HG02885 (cell line): ENCODE measurements at regions not wholly inside any gene's neighbourhood (a gene's known extent, or its start where the extent isn't known, plus 50 kb on each side); places are given as distances from the start of the nearest gene placed in this dataset.
A peak's percentile ranks its signal among the peaks of the same experiment; 100 is the strongest.
"Not testable (repeated sequence)": the region's sequence is repeated elsewhere in the genome, so short reads cannot be mapped to it uniquely, and the experiment has no call there.

Experiments used
- ATAC-seq: cut with Tn5 transposase; IDR thresholded peaks from one replicate; pipeline ENCODE4 v1.9.1; 2021; ENCODE audit warnings: mild to moderate bottlenecking; ENCODE audit not compliant: unreplicated experiment, poor library complexity

DNA sequence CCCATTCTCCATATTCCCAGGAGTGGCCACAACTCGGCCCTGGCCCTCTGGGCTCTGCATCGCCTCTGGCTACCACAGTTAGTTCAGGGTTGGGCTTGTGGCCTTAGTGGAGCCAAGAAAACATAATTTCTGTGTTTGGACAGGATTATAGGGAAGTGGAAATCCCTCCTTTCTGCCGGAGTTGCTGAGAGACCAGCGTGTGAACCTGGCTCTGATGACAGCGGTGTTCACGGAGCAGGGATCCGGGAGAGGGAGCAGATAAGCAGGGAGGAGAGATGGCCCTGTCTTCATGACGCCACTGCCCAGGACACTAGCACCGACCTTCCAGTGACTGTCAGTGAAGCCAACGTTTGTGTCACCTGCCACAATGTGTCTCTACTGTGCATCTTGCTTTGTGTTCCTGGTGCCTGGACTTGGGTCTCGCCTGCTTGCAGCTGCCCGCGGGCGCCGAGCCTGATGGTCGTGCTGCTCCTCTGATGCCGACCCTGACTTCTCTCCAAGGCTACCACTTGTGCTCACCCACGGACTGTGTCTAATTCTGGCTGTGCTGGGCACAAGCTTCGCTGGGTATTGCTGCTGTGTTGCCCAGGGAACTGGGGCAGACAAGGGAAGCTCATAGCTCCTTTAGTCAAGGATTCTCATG is 67.0 kb upstream of the VIPR2 start:
- ATAC-seq: no peak

DNA sequence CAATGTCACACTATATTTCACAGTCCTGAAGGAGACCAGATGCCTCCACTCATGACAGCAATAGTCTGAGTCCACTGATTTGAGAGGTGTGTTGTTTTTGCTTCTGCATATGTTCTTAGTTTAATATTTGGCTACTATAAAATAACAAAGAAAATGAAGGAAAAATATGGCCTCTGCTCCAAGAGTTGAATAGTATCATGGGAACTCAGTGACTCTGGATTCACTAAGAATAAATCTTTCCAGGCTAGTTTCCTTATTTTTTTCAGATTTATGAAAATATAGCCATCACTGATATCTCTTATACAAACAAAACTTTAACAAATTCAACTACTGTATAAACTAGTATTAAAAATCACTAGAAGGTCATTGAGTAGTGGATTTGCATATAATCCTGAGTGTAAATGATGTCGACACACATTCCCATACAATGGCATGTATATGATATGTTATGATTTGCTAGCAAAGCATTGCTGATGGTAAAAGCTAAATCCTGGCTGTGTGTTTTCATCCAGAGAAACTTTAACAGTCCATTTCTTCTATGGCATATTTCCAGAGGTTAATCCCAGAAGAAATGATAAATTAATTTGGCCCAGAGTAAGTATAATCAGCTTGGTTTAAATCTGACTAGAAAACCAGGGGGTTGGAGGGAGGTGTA is 66.0 kb upstream of the VIPR2 start:
- no peak for ATAC-seq

DNA sequence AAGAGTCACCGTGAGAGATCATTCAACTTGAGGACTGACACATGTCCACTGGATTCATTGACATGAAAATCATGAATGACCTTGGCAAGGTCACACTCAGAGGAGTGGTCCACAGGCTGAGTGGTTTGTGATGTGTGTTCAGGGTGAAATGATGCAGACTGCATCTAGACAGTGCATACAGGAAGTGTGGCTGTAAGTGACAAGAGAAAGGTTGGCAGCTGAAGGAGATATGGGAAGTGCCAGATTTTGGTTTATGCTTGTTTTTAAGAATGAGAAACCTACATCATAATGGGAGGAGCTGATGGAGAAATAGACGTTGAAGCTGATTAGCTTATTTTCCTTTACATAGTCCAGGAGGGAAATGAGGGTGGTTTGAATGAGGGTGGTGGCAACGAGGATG is 64.8 kb upstream of the VIPR2 start:
- no peak for ATAC-seq

DNA sequence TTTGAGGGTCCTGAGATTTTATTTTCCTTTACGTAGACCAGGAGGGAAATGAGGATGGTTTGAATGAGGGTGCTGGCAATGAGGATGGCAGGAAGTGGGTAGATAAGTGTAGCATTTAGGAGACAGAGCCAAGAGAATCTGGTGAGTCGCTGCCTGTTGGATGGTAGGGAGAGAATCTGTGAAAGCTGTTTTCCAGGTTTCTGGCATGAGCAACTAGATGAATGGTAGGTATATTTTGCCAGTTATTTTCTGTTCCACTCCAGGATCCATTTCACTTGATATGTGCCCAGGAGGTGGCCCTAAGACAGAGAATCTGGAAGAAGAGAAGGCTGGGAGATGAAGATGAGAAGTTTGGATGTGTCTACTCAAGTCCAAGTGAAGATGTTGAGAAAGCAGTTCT is 63.3 kb upstream of the VIPR2 start:
- ATAC-seq: no peak

DNA sequence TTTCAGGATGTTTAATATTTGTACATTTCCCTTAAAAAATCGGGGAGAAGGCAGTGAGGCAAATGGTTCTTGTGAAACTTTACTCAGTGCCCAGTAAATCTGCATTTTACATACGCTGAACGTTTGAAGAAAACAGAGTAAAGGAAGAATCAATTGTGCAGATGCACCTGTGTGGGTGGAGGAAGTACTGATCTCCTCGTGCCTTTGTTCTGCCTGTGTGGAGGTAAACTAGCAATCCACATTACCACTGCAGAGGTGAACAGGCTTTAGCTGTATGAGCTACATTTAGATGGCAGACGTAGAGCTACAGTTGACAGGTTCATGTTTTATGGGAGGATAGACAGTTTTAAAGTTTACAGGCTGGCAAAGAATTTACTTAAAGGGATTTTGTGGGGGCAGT is 62.7 kb upstream of the VIPR2 start:
- no peak for ATAC-seq

DNA sequence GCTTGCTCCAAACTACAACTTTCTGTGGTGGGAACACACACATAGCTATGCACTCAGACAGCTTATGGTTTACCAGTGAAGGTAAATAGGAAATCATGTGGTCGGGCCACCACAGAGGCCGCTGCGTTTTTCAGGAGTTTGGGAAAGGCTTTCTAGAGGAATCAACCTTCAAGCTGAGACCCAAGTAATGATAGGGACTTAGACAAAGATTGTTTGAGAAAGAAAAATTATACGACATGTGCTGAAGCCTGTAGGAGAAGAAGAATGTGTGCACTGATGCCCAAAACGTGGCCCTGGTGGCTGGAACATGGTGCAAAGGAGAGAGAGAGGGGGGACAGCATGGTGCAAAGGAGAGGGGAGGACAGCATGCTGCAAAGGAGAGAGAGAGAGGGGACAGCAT is 61.2 kb upstream of the VIPR2 start:
- ATAC-seq: no peak

DNA sequence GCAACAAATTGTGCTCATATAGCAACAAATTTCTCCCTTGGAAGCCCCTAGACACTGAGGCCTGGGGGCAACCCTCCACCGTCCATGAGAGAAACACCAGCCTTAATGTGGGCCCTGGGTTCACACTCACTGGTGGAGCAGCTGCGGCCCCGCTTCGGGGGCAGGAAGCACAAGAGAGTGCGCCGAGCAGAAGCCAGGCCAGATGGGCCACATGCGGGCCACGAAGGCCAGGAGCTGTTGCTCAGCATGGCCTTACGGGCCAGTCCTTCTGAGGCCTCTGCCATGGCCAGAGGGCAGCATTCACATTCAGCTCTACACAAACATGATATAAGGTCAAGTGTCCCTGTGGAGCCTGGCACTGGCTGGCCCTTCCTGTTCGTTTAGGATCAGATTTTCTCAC is 60.0 kb upstream of the VIPR2 start:
- ATAC-seq: no peak

DNA sequence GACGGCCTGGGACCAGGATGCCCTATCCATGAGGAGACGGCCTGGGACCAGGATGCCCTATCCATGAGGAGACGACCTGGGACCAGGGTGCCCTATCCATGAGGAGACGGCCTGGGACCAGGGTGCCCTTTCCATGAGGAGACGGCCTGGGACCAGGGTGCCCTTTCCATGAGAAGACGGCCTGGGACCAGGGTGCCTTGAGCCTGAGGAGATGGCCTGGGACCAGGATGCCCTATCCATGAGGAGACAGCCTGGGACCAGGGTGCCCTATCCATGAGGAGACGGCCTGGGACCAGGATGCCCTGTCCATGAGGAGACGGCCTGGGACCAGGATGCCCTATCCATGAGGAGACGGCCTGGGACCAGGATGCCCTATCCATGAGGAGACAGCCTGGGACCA is 58.6 kb upstream of the VIPR2 start:
- not testable (repeated sequence) for ATAC-seq

DNA sequence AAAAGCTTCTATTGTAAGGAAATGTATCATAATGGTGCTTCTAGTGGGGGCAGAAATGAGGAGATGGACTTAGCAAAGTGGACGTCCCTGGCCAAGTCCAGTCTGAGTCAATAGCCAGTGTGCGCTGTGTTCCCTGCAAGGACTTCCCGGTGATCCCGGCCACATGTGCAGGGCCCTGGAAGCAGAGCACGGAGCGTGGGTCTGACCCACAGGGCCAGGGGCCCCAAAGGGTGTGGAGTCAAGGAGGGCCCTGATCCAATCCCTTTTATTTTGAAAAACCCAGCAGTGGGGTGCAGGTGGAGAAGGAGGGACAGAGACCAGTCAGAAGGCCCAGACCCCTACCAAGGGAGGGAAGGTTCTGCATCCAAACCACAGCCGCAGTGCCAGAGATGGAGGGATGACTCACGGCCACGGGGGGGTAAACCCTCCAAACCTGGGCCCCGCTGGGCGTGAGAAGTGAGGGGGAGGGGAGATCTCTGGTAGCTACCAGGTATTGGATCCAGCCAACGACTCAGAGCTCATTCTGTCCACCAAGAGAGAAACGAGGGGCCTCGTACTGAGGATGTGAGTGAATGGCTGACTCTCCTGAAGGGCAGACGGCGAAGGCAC is 57.2 kb upstream of the VIPR2 start:
- ATAC-seq: no peak

DNA sequence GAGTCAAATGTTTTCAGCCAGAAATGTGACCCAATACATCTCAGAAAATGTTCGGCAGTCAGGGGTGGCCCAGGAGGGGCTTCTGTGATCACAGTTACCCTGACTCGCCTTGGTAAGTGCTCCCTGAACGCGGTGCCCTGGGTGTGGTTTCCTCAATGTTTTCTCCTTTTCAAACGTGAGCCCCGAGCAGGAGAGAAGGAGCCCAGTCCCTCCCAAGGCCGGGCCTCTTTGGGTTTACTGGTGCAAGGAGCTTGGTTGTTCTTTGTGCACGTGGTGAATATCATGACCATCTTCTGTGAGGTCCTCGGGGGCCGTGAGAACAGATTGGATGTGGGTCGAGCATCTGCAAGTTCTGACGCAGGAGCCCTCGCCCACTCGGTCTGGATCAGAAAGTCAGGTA is 55.8 kb upstream of the VIPR2 start:
- ATAC-seq: no peak

DNA sequence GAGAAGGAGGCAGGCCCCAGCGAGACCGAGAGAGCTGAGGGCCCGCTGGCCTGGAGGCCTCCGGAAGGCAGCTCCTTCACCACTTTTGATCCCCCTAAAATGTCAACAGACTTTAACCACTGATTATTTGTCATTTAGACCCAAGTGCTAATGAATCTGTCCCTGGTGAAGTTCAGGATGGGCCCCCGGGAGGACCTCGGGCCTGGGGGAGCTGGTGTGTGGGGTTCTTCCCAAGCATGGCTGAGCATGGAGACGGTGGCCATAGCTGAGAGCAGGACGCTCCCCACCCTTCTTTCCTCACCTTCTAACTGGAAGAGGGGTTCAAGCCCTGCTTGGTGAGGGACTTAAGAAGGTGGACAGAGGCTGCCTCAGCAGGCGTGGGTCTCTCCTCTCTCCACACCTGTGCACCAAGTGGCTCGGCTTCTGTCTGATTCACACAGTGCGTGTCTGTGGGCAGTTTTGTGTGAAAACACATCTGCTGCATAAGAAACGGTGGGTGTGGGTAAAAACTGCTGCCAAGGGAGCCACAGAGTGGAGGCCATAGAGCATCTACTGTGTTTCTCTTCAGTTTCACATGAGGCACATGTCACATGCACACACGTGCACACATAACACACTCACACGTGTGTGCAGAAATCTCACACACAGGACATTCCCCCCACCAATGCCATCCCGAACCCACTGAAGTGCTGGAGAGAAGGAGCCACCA is 53.5 kb upstream of the VIPR2 start:
- ATAC-seq: no peak

DNA sequence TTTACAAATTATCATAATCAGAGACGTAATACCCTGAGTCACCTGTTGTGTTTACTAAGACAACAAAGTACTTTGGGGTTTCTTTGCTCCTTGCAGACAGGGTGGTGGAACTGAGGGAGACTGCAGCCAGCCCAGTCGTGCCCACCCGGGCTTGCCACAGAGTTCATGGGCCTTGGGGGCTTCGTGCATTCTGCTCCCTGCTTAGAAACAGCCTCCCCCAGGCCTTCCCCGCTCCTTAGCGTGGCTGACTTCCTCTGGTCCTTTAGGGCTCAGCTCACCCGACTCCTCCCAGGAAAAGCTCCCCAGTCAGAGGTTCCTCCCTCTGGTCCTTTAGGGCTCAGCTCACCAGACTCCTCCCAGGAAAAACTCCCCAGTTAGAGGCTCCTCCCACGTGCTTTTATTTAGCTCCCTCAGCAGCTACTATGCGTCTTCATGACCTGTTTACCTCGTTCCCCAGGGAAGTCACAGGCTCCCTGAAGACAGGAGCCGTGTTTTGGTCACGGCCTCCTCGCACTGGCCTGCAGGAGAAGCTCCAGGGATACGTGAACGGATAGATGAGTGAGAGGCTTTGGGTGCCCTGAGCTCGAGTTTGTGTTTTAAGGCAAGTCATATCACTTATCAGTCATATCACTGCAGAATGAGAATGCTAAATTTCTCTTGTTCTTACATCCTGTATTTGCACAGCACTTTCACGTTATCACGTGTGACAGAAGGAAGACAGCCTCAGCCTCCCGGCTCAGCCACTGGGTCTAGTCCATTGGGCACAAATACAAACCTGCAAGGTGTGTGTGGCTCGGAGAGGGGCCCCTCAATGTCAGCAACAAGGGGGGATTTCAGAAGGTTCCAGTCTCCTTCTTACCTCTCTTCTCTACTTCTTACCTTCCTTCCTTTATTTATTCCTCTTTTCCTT is 52.7 kb upstream of the VIPR2 start:
- ATAC-seq: peak; percentile 72

DNA sequence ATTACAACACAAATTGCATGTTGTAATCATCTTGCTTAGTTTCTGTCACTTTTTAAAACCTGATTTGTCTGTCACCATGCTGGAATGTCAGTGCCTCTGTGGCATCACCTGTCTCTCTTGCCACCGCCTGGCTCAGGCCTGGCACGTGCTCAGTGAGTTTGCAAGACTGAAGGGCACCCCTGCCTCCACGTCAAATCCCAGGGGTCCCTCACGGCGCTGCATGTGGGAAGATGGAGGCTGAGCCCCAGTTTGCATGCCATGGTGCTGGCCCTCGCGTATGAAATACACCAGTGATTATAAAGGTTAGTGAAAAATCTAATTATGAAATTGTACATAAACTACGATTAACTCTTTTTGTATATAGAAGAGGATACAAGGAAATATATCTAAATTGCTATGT is 51.9 kb upstream of the VIPR2 start:
- ATAC-seq: no peak

DNA sequence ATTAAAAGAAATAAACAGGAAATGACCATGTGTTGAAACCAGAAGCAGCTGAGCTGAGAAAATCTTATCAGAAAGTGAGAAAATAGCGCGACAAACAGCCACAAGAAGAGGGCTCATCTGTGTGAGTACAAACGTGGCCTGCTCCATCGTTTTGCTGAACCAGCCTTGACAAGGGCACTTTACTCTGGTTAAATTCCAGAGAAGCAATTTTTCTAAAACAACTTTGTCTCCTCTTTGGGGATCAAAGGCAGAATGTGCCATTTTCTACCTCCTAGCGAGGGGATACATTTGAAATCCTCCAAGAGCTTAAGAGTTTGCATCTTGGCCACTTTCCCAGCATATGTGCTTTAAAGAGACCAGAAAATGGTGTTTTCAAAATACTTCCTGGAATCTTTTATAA is 51.3 kb upstream of the VIPR2 start:
- ATAC-seq: no peak
